HepG2 (cell line): ENCODE measurements at regions not wholly inside any gene's neighbourhood (a gene's known extent, or its start where the extent isn't known, plus 50 kb on each side); places are given as distances from the start of the nearest gene placed in this dataset.

Experiments used
- ADNP ChIP-seq: sonication (generic); formaldehyde crosslinking; IDR thresholded peaks from 2 replicates; pipeline ENCODE4 v1.4.0; 2020; ENCODE audit warnings: missing genetic modification reagents
- FIP1L1 ChIP-seq: fragments of 200-400 bp; formaldehyde crosslinking; IDR thresholded peaks from 2 replicates; pipeline ENCODE4 v1.6.1; 2018; ENCODE audit warnings: low read depth, mild to moderate bottlenecking, low read length, moderate library complexity, borderline replicate concordance; ENCODE audit not compliant: insufficient read depth
- HDAC1 ChIP-seq: sonication (generic); formaldehyde crosslinking; IDR thresholded peaks from 2 replicates; pipeline ENCODE4 v1.5.1; 2020; ENCODE audit warnings: mild to moderate bottlenecking, missing genetic modification reagents
- HIC2 ChIP-seq: sonication (generic); formaldehyde crosslinking; IDR thresholded peaks from 2 replicates; pipeline ENCODE4 v1.9.0; 2022; ENCODE audit warnings: low read depth, missing genetic modification reagents
- JUND ChIP-seq: sonication (generic); formaldehyde crosslinking; IDR thresholded peaks from 2 replicates; pipeline ENCODE4 v1.8.0; 2022; ENCODE audit warnings: mild to moderate bottlenecking, missing genetic modification reagents
- NCOA5 ChIP-seq: sonication (generic); formaldehyde crosslinking; IDR thresholded peaks from 2 replicates; pipeline ENCODE4 v1.4.0; 2020; ENCODE audit warnings: missing genetic modification reagents
- NR1H2 ChIP-seq: sonication (generic); formaldehyde crosslinking; IDR thresholded peaks from 2 replicates; pipeline ENCODE4 v1.8.1; 2022; ENCODE audit warnings: low read depth, missing genetic modification reagents, borderline replicate concordance
- SOX6 ChIP-seq, 2 experiments: fragments of 450-650 bp in 1 of 2; sonication (generic) in 1 of 2; formaldehyde crosslinking in 1 of 2; IDR thresholded peaks; 2 replicates each; pipeline versions ENCODE4 v1.4.0 to v1.6.1; 2017 to 2020; ENCODE audit warnings: antibody characterized with exemption in 1 of 2, mild to moderate bottlenecking in 1 of 2, missing genetic modification reagents in 1 of 2
- THAP11 ChIP-seq: IDR thresholded peaks from 2 replicates; pipeline ENCODE4 v1.6.1; 2016; ENCODE audit warnings: missing biosample characterization, missing genetic modification reagents
- XRCC5 ChIP-seq: fragments of 200-400 bp; formaldehyde crosslinking; optimal IDR thresholded peaks from 2 replicates; pipeline ENCODE3; 2017; ENCODE audit warnings: mild to moderate bottlenecking, low read length
- ZC3H13 ChIP-seq: sonication (generic); formaldehyde crosslinking; IDR thresholded peaks from 2 replicates; pipeline ENCODE4 v1.8.1; 2023; ENCODE audit warnings: mild to moderate bottlenecking, missing genetic modification reagents, moderate library complexity
- ZNF17 ChIP-seq: sonication (generic); formaldehyde crosslinking; IDR thresholded peaks from 2 replicates; pipeline ENCODE4 v1.5.0; 2020; ENCODE audit warnings: mild to moderate bottlenecking, missing genetic modification reagents
- ZNF253 ChIP-seq: sonication (generic); formaldehyde crosslinking; IDR thresholded peaks from 2 replicates; pipeline ENCODE4 v1.8.0; 2022; ENCODE audit warnings: mild to moderate bottlenecking, missing genetic modification reagents, borderline replicate concordance
- ZNF274 ChIP-seq: sonication (generic); formaldehyde crosslinking; IDR thresholded peaks from 2 replicates; pipeline ENCODE4 v1.5.1; 2020; ENCODE audit warnings: mild to moderate bottlenecking, missing genetic modification reagents
- ZNF326 ChIP-seq: sonication (generic); formaldehyde crosslinking; IDR thresholded peaks from 2 replicates; pipeline ENCODE4 v1.4.0; 2020; ENCODE audit warnings: missing genetic modification reagents, borderline replicate concordance
- ZNF546 ChIP-seq: sonication (generic); formaldehyde crosslinking; conservative IDR thresholded peaks from 2 replicates; pipeline ENCODE4 v1.8.1; 2023; ENCODE audit warnings: mild to moderate bottlenecking, missing genetic modification reagents
- ZNF567 ChIP-seq: sonication (generic); formaldehyde crosslinking; IDR thresholded peaks from 2 replicates; pipeline ENCODE4 v1.8.1; 2023; ENCODE audit warnings: mild to moderate bottlenecking, missing genetic modification reagents, borderline replicate concordance
- ZNF776 ChIP-seq: sonication (generic); formaldehyde crosslinking; IDR thresholded peaks from 2 replicates; pipeline ENCODE4 v1.4.0; 2020; ENCODE audit warnings: mild to moderate bottlenecking, missing genetic modification reagents
- ZNF891 ChIP-seq: sonication (generic); formaldehyde crosslinking; IDR thresholded peaks from 2 replicates; pipeline ENCODE4 v1.5.0; 2020; ENCODE audit warnings: mild to moderate bottlenecking, missing genetic modification reagents
- ZSCAN31 ChIP-seq: sonication (generic); formaldehyde crosslinking; IDR thresholded peaks from 2 replicates; pipeline ENCODE4 v1.5.0; 2020; ENCODE audit warnings: low read depth, mild to moderate bottlenecking, missing genetic modification reagents
- TF ChIP-seq, protein P1 (sequence below): sonication (generic); formaldehyde crosslinking; IDR thresholded peaks from 2 replicates; pipeline ENCODE4 v1.8.0; 2022; ENCODE audit warnings: mild to moderate bottlenecking, missing genetic modification reagents, moderate library complexity

GRCh38 chr4:123856689-123857545 lies 460.3 kb downstream of the SPRY1 start (continued):
- TF ChIP-seq, protein P1, sequence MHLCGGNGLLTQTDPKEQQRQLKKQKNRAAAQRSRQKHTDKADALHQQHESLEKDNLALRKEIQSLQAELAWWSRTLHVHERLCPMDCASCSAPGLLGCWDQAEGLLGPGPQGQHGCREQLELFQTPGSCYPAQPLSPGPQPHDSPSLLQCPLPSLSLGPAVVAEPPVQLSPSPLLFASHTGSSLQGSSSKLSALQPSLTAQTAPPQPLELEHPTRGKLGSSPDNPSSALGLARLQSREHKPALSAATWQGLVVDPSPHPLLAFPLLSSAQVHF = no peak
- no peak for TF ChIP-seq HIC2 (CRISPR knock-in tag)
- no peak for TF ChIP-seq ZNF546
- TF ChIP-seq ZNF326 (CRISPR knock-in tag) = no peak
- TF ChIP-seq ZC3H13 = no peak
- no peak for TF ChIP-seq ZNF567 (CRISPR knock-in tag)
- TF ChIP-seq ZNF274 (CRISPR knock-in tag) = no peak
- TF ChIP-seq ZSCAN31 (CRISPR knock-in tag) = 0 out of 2 replicates have a peak, but pooled peaks have one; percentile 65
- no peak for TF ChIP-seq JUND (CRISPR knock-in tag)
- no peak for TF ChIP-seq FIP1L1
- no peak for TF ChIP-seq NR1H2
- TF ChIP-seq HDAC1 (CRISPR knock-in tag) = peak; percentile 68; the same call in 1 of the 2 replicates
- no peak for TF ChIP-seq ZNF253 (CRISPR knock-in tag)
- no peak for TF ChIP-seq SOX6 (IDR thresholded peaks at IDR 0.05)
- TF ChIP-seq SOX6 (CRISPR knock-in tag; IDR thresholded peaks at IDR 0.05) = peak; percentile 96
- no peak for TF ChIP-seq ZNF891 (CRISPR knock-in tag)
- TF ChIP-seq ZNF776 (CRISPR knock-in tag) = no peak
- no peak for TF ChIP-seq ADNP (CRISPR knock-in tag)
- no peak for TF ChIP-seq NCOA5 (CRISPR knock-in tag)
- no peak for TF ChIP-seq ZNF17
- TF ChIP-seq XRCC5 = peak; percentile 30
- TF ChIP-seq THAP11 (CRISPR knock-in tag) = peak; percentile 36; the same call in 1 of the 2 replicates
